K562 (cell line): ENCODE measurements at regions not wholly inside any gene's neighbourhood (a gene's known extent, or its start where the extent isn't known, plus 50 kb on each side); places are given as distances from the start of the nearest gene placed in this dataset.

Source experiments
- GTF2A2 ChIP-seq: IDR thresholded peaks from 2 replicates; pipeline ENCODE4 v1.6.1; 2016; ENCODE audit warnings: mild to moderate bottlenecking, missing genetic modification characterization, missing compliant biosample characterization
- NCOA6 ChIP-seq: fragments of 450-650 bp; IDR thresholded peaks from 2 replicates; pipeline ENCODE4 v1.6.1; 2017; ENCODE audit warnings: mild to moderate bottlenecking
- TGIF2 ChIP-seq: sonication (generic); formaldehyde crosslinking; IDR thresholded peaks from 2 replicates; pipeline ENCODE4 v1.8.1; 2022; ENCODE audit warnings: mild to moderate bottlenecking, missing genetic modification reagents, moderate library complexity
- TF ChIP-seq, protein P1 (sequence below): sonication (generic); formaldehyde crosslinking; IDR thresholded peaks from 2 replicates; pipeline ENCODE4 v1.8.0; 2022; ENCODE audit warnings: missing genetic modification reagents, mild to moderate bottlenecking, borderline replicate concordance
- TF ChIP-seq, protein P2 (sequence below): fragments of 250-450 bp; sonication (Bioruptor Pico); IDR thresholded peaks from 2 replicates; pipeline ENCODE4 v1.8.0; 2021; ENCODE audit warnings: borderline replicate concordance, mild to moderate bottlenecking, moderate library complexity; ENCODE audit not compliant: poor library complexity, severe bottlenecking
- TF ChIP-seq, protein P3 (sequence below): sonication (generic); formaldehyde crosslinking; IDR thresholded peaks from 2 replicates; pipeline ENCODE4 v1.8.0; 2022; ENCODE audit warnings: mild to moderate bottlenecking, missing genetic modification reagents

DNA sequence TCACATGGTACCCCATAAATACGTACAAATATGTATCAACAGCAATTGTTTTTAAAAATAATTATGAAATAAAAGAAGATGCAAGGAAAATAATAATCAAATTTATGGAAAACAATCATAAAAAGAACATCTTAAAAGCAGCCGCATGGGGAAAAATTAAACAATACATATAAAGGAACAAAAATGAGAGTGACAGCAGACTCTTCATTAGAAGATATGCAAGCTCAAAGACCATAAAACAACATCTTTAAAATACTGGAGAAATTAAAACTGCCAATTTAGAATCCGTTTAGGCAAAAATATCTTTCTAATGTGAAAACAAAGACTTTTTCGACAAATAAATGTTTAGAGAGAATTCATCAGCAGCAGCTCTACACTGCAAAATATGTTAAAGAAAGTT is 190.6 kb upstream of the C11orf58 start (continued):
- TF ChIP-seq, protein P1, sequence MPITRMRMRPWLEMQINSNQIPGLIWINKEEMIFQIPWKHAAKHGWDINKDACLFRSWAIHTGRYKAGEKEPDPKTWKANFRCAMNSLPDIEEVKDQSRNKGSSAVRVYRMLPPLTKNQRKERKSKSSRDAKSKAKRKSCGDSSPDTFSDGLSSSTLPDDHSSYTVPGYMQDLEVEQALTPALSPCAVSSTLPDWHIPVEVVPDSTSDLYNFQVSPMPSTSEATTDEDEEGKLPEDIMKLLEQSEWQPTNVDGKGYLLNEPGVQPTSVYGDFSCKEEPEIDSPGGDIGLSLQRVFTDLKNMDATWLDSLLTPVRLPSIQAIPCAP, result no peak
- TF ChIP-seq, protein P2, sequence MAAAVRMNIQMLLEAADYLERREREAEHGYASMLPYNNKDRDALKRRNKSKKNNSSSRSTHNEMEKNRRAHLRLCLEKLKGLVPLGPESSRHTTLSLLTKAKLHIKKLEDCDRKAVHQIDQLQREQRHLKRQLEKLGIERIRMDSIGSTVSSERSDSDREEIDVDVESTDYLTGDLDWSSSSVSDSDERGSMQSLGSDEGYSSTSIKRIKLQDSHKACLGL, result no peak
- no peak for TF ChIP-seq NCOA6
- TF ChIP-seq, protein P3, sequence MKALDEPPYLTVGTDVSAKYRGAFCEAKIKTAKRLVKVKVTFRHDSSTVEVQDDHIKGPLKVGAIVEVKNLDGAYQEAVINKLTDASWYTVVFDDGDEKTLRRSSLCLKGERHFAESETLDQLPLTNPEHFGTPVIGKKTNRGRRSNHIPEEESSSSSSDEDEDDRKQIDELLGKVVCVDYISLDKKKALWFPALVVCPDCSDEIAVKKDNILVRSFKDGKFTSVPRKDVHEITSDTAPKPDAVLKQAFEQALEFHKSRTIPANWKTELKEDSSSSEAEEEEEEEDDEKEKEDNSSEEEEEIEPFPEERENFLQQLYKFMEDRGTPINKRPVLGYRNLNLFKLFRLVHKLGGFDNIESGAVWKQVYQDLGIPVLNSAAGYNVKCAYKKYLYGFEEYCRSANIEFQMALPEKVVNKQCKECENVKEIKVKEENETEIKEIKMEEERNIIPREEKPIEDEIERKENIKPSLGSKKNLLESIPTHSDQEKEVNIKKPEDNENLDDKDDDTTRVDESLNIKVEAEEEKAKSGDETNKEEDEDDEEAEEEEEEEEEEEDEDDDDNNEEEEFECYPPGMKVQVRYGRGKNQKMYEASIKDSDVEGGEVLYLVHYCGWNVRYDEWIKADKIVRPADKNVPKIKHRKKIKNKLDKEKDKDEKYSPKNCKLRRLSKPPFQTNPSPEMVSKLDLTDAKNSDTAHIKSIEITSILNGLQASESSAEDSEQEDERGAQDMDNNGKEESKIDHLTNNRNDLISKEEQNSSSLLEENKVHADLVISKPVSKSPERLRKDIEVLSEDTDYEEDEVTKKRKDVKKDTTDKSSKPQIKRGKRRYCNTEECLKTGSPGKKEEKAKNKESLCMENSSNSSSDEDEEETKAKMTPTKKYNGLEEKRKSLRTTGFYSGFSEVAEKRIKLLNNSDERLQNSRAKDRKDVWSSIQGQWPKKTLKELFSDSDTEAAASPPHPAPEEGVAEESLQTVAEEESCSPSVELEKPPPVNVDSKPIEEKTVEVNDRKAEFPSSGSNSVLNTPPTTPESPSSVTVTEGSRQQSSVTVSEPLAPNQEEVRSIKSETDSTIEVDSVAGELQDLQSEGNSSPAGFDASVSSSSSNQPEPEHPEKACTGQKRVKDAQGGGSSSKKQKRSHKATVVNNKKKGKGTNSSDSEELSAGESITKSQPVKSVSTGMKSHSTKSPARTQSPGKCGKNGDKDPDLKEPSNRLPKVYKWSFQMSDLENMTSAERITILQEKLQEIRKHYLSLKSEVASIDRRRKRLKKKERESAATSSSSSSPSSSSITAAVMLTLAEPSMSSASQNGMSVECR (CRISPR knock-in tag), result no peak
- no peak for TF ChIP-seq GTF2A2 (tag)
- TF ChIP-seq TGIF2 (CRISPR knock-in tag), result no peak
- TF ChIP-seq, all 486 proteins: peak for 3
